Upper lobe of left lung (tissue), 4 donors: ENCODE measurements at regions not wholly inside any gene's neighbourhood (a gene's known extent, or its start where the extent isn't known, plus 50 kb on each side); places are given as distances from the start of the nearest gene placed in this dataset.

ENCODE experiments used
- EP300 ChIP-seq, 4 donors: sonication (generic); formaldehyde crosslinking; IDR thresholded peaks; one replicate each; pipeline ENCODE4 v1.5.1; 2017; ENCODE audit warnings: antibody characterized with exemption in 4 of 4, control low read depth in 2 of 4
- POLR2A ChIP-seq, 4 donors: fragments of 450-650 bp; IDR thresholded peaks; one replicate each; pipeline ENCODE4 v1.5.1; 2016 to 2017; ENCODE audit warnings: antibody characterized with exemption in 4 of 4, mild to moderate bottlenecking in 2 of 4
- POLR2AphosphoS5 ChIP-seq, 2 donors: sonication (generic); formaldehyde crosslinking; IDR thresholded peaks; one replicate each; pipeline ENCODE4 v1.5.1; 2017; ENCODE audit warnings: antibody characterized with exemption in 2 of 2
- TF ChIP-seq, protein P1 (sequence below), 6 experiments: fragments of 450-650 bp in 4 of 6; fragments of 200-600 bp in 2 of 6; sonication (generic) in 2 of 6; IDR thresholded peaks; one replicate each; pipeline ENCODE4 v1.5.1; 2016 to 2019; ENCODE audit warnings: antibody characterized with exemption in 6 of 6

DNA sequence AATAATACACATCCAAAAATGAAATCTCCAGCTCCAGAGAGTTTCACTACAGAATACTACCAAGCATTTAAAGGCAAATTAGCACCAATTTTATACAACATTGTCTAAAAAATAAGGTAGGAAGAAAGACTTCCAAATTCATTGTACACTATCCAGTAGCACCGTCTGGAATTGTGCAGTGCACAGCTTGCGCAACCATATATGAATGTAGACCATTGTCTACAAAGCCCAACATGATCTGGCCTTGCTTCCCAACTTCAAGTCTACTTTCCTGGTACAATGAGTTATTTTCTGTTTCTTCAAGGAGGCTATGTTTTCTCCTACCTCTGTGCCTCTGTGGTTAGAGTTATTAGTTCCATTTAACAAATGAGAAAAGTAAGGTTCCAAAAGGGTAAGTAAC is 115.4 kb upstream of the FOXK1 start:
- TF ChIP-seq POLR2A (IDR thresholded peaks at IDR 0.05): no peak
- TF ChIP-seq, protein P1, sequence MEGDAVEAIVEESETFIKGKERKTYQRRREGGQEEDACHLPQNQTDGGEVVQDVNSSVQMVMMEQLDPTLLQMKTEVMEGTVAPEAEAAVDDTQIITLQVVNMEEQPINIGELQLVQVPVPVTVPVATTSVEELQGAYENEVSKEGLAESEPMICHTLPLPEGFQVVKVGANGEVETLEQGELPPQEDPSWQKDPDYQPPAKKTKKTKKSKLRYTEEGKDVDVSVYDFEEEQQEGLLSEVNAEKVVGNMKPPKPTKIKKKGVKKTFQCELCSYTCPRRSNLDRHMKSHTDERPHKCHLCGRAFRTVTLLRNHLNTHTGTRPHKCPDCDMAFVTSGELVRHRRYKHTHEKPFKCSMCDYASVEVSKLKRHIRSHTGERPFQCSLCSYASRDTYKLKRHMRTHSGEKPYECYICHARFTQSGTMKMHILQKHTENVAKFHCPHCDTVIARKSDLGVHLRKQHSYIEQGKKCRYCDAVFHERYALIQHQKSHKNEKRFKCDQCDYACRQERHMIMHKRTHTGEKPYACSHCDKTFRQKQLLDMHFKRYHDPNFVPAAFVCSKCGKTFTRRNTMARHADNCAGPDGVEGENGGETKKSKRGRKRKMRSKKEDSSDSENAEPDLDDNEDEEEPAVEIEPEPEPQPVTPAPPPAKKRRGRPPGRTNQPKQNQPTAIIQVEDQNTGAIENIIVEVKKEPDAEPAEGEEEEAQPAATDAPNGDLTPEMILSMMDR (IDR thresholded peaks at IDR 0.05): no peak
- TF ChIP-seq EP300 (IDR thresholded peaks at IDR 0.05): no peak
- no peak for TF ChIP-seq POLR2AphosphoS5 (IDR thresholded peaks at IDR 0.05)
